BLaER1 (cell line): ENCODE measurements at regions not wholly inside any gene's neighbourhood (a gene's known extent, or its start where the extent isn't known, plus 50 kb on each side); places are given as distances from the start of the nearest gene placed in this dataset.

Source experiments
- H3K27ac ChIP-seq: shearing (Covaris generic); formaldehyde crosslinking; 2 replicates; pipeline ENCODE4 v1.8.1; 2022
- H3K27me3 ChIP-seq: shearing (Covaris generic); formaldehyde crosslinking; 2 replicates; pipeline ENCODE4 v1.8.1; 2022
- H3K36me3 ChIP-seq: shearing (Covaris generic); formaldehyde crosslinking; 2 replicates; pipeline ENCODE4 v1.8.1; 2022
- H3K4me1 ChIP-seq: shearing (Covaris generic); formaldehyde crosslinking; 2 replicates; pipeline ENCODE4 v1.8.1; 2022
- H3K4me2 ChIP-seq: shearing (Covaris generic); formaldehyde crosslinking; 2 replicates; pipeline ENCODE4 v1.8.1; 2022
- H3K4me3 ChIP-seq: shearing (Covaris generic); formaldehyde crosslinking; 2 replicates; pipeline ENCODE4 v1.8.1; 2022
- H3K9ac ChIP-seq: shearing (Covaris generic); formaldehyde crosslinking; 2 replicates; pipeline ENCODE4 v1.8.1; 2022
- H3K9me3 ChIP-seq: shearing (Covaris generic); formaldehyde crosslinking; 2 replicates; pipeline ENCODE4 v1.8.1; 2022
- H4K20me1 ChIP-seq: shearing (Covaris generic); formaldehyde crosslinking; 2 replicates; pipeline ENCODE4 v1.8.1; 2022
- Cebpa-rat ChIP-seq: shearing (Covaris generic); IDR thresholded peaks from 2 replicates; pipeline ENCODE4 v1.8.1; 2022

- peaks cover 11% of the 10 kb centered on the region; the same call in 1 of the 2 replicates for H3K9me3 ChIP-seq
- H4K20me1 ChIP-seq, result no peaks in the 10 kb centered on the region
- no peak for TF ChIP-seq Cebpa-rat
- H3K27ac ChIP-seq, result no peak overlapping the region
- H3K4me1 ChIP-seq, result no peaks in the 10 kb centered on the region
- no peaks in the 10 kb centered on the region for H3K36me3 ChIP-seq
- no peak overlapping the region for H3K9ac ChIP-seq
- H3K27me3 ChIP-seq, result no peaks in the 10 kb centered on the region
- no peak overlapping the region for H3K4me3 ChIP-seq
- no peak overlapping the region for H3K4me2 ChIP-seq
Observed at GRCh38 chr13:85671336-85671735, 127.9 kb downstream of the SLITRK6 start.

- H3K36me3 ChIP-seq, result no peaks in the 10 kb centered on the region
- no peaks in the 10 kb centered on the region for H3K4me1 ChIP-seq
- H3K4me2 ChIP-seq, result no peak overlapping the region
- H3K27me3 ChIP-seq, result no peaks in the 10 kb centered on the region
- H3K27ac ChIP-seq, result no peak overlapping the region
- no peak overlapping the region for H3K4me3 ChIP-seq
- H4K20me1 ChIP-seq, result no peaks in the 10 kb centered on the region
- no peak overlapping the region for H3K9ac ChIP-seq
- no peak for TF ChIP-seq Cebpa-rat
- H3K9me3 ChIP-seq, result no peaks in the 10 kb centered on the region
Observed at GRCh38 chr13:85666356-85666755, 132.9 kb downstream of the SLITRK6 start.

- H3K9ac ChIP-seq, result no peak overlapping the region
- no peaks in the 10 kb centered on the region; the same call in 1 of the 2 replicates for H3K9me3 ChIP-seq
- no peaks in the 10 kb centered on the region for H3K27me3 ChIP-seq
- H4K20me1 ChIP-seq, result no peaks in the 10 kb centered on the region
- no peaks in the 10 kb centered on the region for H3K36me3 ChIP-seq
- no peak overlapping the region for H3K27ac ChIP-seq
- TF ChIP-seq Cebpa-rat, result no peak
- H3K4me1 ChIP-seq, result no peaks in the 10 kb centered on the region
- no peak overlapping the region for H3K4me3 ChIP-seq
- no peak overlapping the region for H3K4me2 ChIP-seq
Observed at GRCh38 chr13:85665286-85665685, 133.9 kb downstream of the SLITRK6 start.

- Histone ChIP-seq H3K36me3 (no peaks in the 10 kb centered on the region), H3K4me1 (no peaks in the 10 kb centered on the region), H3K27me3 (no peaks in the 10 kb centered on the region), H3K27ac (no peak overlapping the region), H3K9ac (no peak overlapping the region), H4K20me1 (no peaks in the 10 kb centered on the region), H3K4me3 (no peak overlapping the region), H3K4me2 (no peak overlapping the region), H3K9me3 (no peaks in the 10 kb centered on the region; the same call in 1 of the 2 replicates)
- TF ChIP-seq Cebpa-rat, result no peak
Observed at GRCh38 chr13:85663856-85664255, 135.4 kb downstream of the SLITRK6 start.

DNA sequence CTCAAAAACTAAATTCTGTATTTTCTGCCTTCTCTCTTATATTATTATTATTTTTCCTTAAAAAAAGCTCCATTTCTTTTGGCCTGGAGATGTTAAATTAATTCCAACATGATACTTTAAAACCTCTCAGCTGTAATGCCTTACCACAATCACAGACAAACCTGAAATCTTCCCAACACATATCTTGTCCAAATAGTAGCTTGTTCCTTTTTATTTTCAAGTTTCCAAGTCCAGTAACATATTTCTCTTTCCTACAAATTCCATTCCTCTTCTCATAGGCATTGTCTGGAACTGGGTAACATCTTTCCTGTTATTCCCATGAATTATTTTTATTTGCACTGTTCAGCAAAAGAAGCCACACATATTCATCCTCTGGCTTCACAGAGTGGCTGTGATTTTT lies 137.0 kb downstream of the SLITRK6 start:
- no peaks in the 10 kb centered on the region; the same call in 1 of the 2 replicates for H3K9me3 ChIP-seq
- no peak overlapping the region for H3K4me2 ChIP-seq
- H3K9ac ChIP-seq, result no peak overlapping the region
- H3K27ac ChIP-seq, result no peak overlapping the region
- H4K20me1 ChIP-seq, result no peaks in the 10 kb centered on the region
- H3K27me3 ChIP-seq, result no peaks in the 10 kb centered on the region
- H3K4me1 ChIP-seq, result no peaks in the 10 kb centered on the region
- no peak for TF ChIP-seq Cebpa-rat
- H3K4me3 ChIP-seq, result no peak overlapping the region
- H3K36me3 ChIP-seq, result no peaks in the 10 kb centered on the region

DNA sequence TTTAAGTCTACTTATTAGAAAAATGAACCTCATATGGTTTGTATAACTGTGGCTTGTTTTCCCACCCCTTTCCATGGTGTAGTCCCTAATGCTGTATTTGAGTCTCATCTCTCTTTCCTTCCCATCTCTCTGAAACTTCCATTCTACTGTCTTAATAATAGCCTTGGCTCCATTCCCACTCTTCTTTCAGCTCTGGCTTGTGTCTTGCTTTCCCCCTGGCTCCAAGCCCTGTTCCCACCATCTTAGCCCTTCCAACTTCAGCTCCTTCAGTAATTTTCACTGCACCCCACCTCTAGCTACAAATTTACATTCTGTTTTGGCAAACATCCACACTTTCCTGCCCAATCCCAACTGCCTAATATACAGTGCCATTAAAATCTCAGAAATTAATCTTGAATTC lies 137.5 kb downstream of the SLITRK6 start:
- H3K9ac ChIP-seq, result no peak overlapping the region
- no peaks in the 10 kb centered on the region for H3K4me1 ChIP-seq
- H4K20me1 ChIP-seq, result no peaks in the 10 kb centered on the region
- H3K27me3 ChIP-seq, result no peaks in the 10 kb centered on the region
- no peaks in the 10 kb centered on the region; the same call in 1 of the 2 replicates for H3K9me3 ChIP-seq
- TF ChIP-seq Cebpa-rat, result no peak
- H3K4me3 ChIP-seq, result no peak overlapping the region
- no peak overlapping the region for H3K4me2 ChIP-seq
- no peaks in the 10 kb centered on the region for H3K36me3 ChIP-seq
- no peak overlapping the region for H3K27ac ChIP-seq

DNA sequence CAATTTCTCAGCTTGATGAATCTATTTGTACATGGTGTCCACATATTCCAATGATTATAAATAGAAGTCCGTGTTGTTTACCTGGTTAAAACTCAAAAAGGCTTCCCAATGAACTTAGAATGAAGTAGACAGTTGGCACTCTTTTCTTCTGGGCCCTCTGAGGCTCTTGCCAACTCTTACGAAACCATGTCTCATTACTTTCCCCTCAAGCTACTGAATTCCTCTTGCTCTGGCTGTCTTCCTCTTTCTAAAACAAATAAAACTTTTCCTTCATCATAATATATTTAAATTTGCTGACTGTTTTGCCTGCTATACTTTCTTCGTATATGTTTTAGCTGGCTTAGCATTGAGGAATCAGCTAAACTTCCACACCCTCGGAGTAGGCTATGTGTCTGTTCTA lies 139.7 kb downstream of the SLITRK6 start:
- Histone ChIP-seq H3K27me3 (no peaks in the 10 kb centered on the region), H4K20me1 (no peaks in the 10 kb centered on the region), H3K4me2 (no peak overlapping the region), H3K4me3 (no peak overlapping the region), H3K36me3 (no peaks in the 10 kb centered on the region), H3K9me3 (no peaks in the 10 kb centered on the region; the same call in 1 of the 2 replicates), H3K27ac (no peak overlapping the region), H3K9ac (no peak overlapping the region), H3K4me1 (no peaks in the 10 kb centered on the region)
- TF ChIP-seq Cebpa-rat, result no peak

- Histone ChIP-seq H4K20me1 (no peaks in the 10 kb centered on the region), H3K9ac (no peak overlapping the region), H3K27me3 (no peaks in the 10 kb centered on the region), H3K4me1 (no peaks in the 10 kb centered on the region), H3K4me2 (no peak overlapping the region), H3K4me3 (no peak overlapping the region), H3K9me3 (no peaks in the 10 kb centered on the region; the same call in 1 of the 2 replicates), H3K36me3 (no peaks in the 10 kb centered on the region), H3K27ac (no peak overlapping the region)
- no peak for TF ChIP-seq Cebpa-rat
Observed at GRCh38 chr13:85657942-85658341, 141.3 kb downstream of the SLITRK6 start.

- Histone ChIP-seq H3K4me1 (no peaks in the 10 kb centered on the region), H3K36me3 (no peaks in the 10 kb centered on the region), H3K4me3 (no peak overlapping the region), H3K9ac (no peak overlapping the region), H3K4me2 (no peak overlapping the region), H3K9me3 (no peaks in the 10 kb centered on the region), H3K27ac (no peak overlapping the region), H3K27me3 (no peaks in the 10 kb centered on the region), H4K20me1 (no peaks in the 10 kb centered on the region)
- no peak for TF ChIP-seq Cebpa-rat
Observed at GRCh38 chr13:85655040-85655439, 144.2 kb downstream of the SLITRK6 start.

DNA sequence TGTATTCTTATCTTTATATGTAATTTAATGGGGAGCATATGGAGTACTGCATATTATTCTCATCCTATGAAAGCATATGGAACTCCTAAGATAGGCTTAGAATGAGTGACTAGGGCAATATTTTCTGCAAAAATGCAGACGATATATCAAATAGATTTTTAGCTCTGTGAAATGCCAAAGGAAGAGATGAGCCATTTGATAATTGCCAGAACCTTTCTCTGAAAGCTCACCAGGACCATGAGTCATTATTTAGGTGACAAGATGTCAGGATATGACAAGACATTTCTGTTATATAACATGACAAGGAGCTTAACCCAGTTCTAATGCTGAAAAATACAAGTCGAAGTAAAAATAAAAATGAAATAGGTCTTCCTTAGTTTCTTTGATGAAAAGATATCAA lies 145.0 kb downstream of the SLITRK6 start:
- Histone ChIP-seq H4K20me1 (no peaks in the 10 kb centered on the region), H3K4me3 (no peak overlapping the region), H3K27ac (no peak overlapping the region), H3K36me3 (no peaks in the 10 kb centered on the region), H3K9ac (no peak overlapping the region), H3K27me3 (no peaks in the 10 kb centered on the region), H3K4me1 (no peaks in the 10 kb centered on the region), H3K9me3 (no peaks in the 10 kb centered on the region), H3K4me2 (no peak overlapping the region)
- no peak for TF ChIP-seq Cebpa-rat

DNA sequence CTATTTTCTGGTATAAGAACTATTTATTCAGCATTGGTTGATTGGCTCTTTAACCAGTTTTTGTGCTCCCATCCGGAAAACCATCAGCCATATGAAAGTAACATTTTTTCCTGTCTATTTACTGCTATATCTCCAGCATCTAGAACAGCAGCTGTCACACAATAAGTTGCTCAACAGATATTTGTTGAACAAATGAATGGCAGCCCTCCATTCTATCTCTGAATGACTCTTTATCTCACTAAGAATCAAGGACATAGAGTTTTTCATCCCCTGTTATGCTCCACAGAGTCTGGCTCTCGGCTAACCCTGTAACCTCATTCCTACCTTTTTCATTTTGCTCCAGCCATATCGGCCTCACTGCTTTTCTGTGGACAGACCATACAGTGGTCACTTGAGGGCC lies 145.5 kb downstream of the SLITRK6 start:
- no peak for TF ChIP-seq Cebpa-rat
- H3K27me3 ChIP-seq, result no peaks in the 10 kb centered on the region
- no peak overlapping the region for H3K4me2 ChIP-seq
- no peak overlapping the region for H3K4me3 ChIP-seq
- H3K9me3 ChIP-seq, result no peaks in the 10 kb centered on the region
- no peaks in the 10 kb centered on the region for H4K20me1 ChIP-seq
- no peak overlapping the region for H3K9ac ChIP-seq
- H3K36me3 ChIP-seq, result no peaks in the 10 kb centered on the region
- H3K4me1 ChIP-seq, result no peaks in the 10 kb centered on the region
- H3K27ac ChIP-seq, result no peak overlapping the region
